Non-pigmented ciliary epithelial cell (primary cell): ENCODE measurements at regions not wholly inside any gene's neighbourhood (a gene's known extent, or its start where the extent isn't known, plus 50 kb on each side); places are given as distances from the start of the nearest gene placed in this dataset.
"Not testable (repeated sequence)": the region's sequence is repeated elsewhere in the genome, so short reads cannot be mapped to it uniquely, and the experiment has no call there.

Experiments used
- DNase-seq: peaks from one replicate; pipeline ENCODE4 v3.0.0-alpha.2; 2010; ENCODE audit warnings: low read depth

DNA sequence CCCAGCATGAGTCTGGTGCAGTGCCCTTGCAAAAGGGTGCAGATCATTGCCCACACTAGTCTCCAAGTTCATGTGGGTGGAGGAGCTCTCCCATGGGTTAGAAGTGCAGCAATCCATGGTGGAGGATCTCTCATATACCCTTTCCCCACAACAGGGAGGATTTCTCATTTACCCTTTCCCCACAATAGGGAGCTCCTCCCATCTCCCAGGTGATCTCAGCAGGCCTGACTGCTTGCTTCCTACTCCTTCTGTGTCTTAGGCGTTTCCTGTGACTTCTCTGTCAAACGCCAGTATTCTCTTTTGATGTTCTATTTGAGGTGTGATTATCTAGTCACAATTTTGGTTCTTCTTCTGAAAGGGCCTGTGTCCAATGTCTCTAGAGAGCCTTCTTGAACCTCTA lies 133.8 kb upstream of the RFX3 start:
- DNase-seq, result no peak

GRCh38 chr9:3658964-3659363 lies 133.2 kb upstream of the RFX3 start:
- DNase-seq, result no peak

- DNase-seq, result no peak
These were observed 130.4 kb upstream of the RFX3 start for GRCh38 chr9:3656224-3656623.

DNA sequence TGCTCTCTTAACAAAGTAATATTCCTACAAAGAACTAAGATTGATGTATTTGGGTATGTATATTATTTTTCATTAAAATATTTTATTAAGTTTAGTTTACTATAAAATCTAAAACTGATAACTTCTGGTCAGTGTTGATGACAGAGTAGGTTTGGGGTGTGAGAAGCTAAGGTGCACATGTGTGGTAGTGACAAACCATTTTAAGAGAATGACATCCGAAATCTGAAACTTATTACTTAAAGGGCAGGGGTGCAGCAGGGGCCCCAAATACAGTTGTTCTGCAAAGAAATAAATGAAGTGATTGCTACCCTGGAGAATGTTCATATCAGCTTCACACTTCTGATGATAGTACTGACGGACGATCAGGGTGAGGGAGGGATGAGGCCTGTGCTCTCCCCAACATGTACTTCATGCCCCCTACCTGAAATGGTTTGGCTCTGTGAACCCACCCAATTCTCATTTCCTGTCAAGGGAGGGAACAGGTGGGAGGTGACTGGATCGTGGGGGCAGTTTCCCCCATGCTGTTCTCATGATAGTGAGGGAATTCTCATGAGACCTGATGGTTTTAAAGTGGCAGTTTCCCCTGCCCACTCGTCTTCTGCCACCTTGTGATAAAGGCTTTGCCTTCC lies 125.3 kb upstream of the RFX3 start:
- no peak for DNase-seq

DNA sequence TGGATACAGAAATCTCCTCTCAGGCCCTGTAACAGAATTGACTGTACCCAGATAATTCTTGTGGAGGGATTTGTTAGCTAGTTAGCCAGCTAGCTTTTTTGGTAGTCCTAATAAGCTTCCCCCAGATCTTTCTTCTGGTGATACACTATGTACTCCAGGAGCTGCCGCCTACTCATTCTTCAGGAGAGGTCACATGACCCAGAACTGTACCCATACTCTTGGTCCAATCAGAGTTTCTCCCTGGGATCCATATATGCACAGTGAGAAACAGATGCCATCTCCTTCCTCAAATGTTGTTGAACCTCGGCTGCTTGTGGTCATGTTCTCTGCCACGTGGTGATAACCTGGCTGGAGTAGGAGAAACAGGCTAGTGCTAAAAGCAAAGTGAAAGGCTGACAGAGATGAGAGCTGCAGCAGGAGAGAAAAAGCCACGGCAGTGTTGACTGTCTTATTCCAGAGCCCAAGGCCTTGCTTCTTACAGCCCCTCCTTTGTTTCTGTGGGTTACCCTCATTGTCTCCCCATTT lies 123.0 kb upstream of the RFX3 start:
- no peak for DNase-seq

GRCh38 chr9:3648266-3648665 lies 122.5 kb upstream of the RFX3 start:
- DNase-seq, result no peak

DNA sequence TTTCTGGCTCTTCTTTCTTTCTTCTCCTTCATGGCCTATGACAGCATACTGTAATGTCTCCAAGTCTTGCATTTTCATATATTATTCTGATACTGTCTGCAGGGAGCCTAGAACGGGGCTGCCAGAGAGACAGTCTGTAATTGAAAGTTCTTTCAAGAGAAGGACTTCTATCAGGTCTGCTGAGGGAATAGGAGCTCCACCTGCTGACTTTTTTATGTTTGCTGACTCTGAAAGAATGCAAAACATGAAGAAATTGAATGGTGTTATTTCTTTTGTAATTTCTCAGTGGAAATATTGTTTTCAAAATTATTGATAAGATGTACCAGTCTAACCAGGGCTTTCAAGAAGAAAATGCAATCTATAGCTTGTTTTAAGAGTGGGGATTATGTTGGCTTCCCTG lies 121.9 kb upstream of the RFX3 start:
- DNase-seq, result no peak

GRCh38 chr9:3646226-3646625 lies 120.4 kb upstream of the RFX3 start:
- no peak for DNase-seq

- DNase-seq, result not testable (repeated sequence)
These were observed 116.3 kb upstream of the RFX3 start for GRCh38 chr9:3642075-3642474.

DNA sequence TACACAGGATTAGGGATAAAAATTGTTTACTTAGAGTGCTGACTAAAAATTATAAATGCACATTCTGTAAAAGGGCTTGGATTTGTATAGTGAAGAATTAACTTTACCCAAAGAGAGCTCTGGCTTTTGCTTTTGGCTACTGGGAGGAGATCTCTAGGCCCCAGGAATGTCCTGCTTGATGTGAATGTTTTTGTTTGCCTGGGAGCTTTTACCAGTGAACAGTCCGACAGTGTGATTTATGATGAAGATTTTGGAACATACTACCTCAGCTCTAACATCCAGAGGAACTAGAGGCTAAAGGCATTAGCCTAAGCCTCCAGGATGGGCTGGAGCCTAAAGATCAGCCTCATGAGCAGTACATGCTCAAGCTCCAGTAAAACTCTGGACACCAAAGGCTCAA lies 103.7 kb upstream of the RFX3 start:
- no peak for DNase-seq

DNA sequence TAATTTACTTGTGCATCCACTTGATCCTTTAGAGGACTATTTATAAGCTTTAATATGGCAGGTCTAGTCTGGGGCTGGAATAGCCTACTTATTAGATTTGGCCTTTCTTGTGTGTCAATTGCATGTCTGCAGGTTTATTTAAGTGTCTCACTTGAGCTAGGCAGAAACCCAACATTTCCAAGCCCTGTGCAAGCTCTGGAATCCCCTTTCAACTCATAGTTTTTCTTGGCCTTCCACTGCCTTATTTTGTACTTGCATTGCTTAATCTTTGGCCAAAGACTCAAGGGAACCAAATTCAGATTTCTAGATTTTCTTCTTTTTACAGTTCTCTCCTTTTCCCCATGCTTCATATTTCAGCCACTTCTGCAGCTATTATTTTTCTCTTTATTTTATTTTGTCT lies 102.4 kb upstream of the RFX3 start:
- DNase-seq, result no peak

DNA sequence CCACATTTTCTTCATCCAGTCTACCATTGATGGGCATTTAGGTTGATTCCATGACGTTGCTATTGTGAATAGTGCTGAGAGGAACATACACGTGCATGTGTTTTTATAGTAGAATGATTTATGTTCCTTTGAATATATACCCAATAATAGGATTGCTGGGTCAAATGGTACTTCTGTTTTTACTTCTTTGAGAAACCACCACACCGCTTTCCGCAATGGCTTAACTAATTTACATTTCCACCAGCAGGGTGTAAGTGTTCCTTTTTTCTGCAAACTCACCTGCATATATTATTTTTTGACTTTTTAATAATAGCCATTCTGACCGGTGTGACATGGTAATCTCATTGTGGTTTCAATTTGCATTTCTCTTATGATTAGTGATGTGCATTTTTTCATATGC lies 82.2 kb upstream of the RFX3 start:
- no peak for DNase-seq

GRCh38 chr9:3600672-3601071 lies 74.9 kb upstream of the RFX3 start:
- no peak for DNase-seq

DNA sequence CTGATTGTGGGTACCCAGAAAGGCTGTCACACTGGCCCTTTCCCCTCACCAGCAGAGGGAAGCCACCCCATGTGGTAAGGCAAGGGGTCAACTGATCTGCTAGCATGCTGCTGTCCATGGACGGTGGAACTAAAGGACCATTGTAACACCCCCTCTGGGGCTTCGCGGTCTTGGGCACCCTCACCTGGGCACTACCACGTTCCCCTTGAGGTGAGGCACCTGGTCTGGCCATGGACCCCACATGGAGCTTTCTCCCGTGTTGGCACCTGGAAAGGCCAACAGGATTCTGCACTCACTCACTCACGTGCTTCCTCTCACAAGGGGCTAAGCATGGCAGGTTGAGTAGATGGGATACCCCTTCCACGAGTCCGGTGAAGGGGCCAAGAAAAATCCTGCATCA lies 72.0 kb upstream of the RFX3 start:
- DNase-seq, result no peak

- no peak for DNase-seq
These were observed 60.3 kb upstream of the RFX3 start for GRCh38 chr9:3586066-3586465.

- no peak for DNase-seq
These were observed 59.8 kb upstream of the RFX3 start for GRCh38 chr9:3585606-3586005.

DNA sequence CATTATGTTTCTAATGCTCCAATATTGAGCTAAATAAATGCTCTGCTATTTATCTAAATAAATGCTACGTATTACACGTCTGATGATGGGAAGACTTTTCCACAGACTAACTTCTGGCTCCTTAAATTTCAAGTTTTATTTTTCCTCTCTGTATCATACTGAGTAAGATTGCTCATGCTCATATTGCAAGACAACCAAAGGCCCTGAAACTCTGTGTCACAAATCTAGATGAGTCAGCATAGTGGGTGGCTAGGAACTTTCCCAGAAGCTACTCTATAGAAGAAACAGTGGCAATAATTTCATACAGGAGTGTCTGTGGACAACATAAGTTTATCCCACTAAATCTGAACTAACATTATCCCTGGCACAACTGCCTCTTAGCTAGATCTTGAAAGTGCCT lies 53.0 kb upstream of the RFX3 start:
- peak; percentile 52 for DNase-seq

DNA sequence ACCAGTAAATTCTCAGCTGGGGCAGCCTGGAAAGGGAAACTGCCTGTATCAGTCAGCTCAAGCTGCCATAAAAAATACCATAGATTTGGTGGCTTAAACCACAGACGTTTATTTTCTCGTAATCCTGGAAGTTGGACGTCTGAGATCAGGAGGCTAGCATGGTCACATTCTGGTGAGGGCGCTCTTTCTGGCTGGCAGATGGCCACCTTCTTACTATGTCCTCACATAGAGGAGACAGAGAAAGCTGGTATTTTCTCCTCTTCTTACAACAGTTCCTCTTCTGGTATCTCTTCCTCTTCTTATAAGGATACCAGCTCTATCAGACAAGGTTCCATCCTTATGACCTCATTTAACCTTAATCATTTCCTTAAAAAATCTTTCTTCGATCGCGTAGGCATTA lies 50.5 kb upstream of the RFX3 start:
- no peak for DNase-seq

GRCh38 chr9:3575821-3576220 lies 50.0 kb upstream of the RFX3 start:
- DNase-seq, result no peak
